Thoracic aorta (tissue), 2 donors: ENCODE measurements at regions not wholly inside any gene's neighbourhood (a gene's known extent, or its start where the extent isn't known, plus 50 kb on each side); places are given as distances from the start of the nearest gene placed in this dataset.

Experiments
- ATAC-seq: fragments of 150-250 bp; one replicate; pipeline ENCODE4 v1.8.0; 2017; ENCODE audit warnings: low read depth; ENCODE audit not compliant: insufficient number of reproducible peaks, low FRiP score
- DNase-seq: peaks from one replicate; pipeline ENCODE4 v3.0.0-alpha.2; 2020; ENCODE audit warnings: low spot score
- H3K27ac ChIP-seq, 2 donors: fragments of 200-600 bp; sonication (generic); 1 replicate in 1 of 2; 2 replicates in 1 of 2; pipeline ENCODE4 v1.5.1; 2016; ENCODE audit warnings: mild to moderate bottlenecking in 2 of 2, moderate library complexity in 2 of 2
- H3K27me3 ChIP-seq: fragments of 200-600 bp; sonication (generic); replicated peaks from 2 replicates; pipeline ENCODE4 v1.6.0; 2016; ENCODE audit warnings: mild to moderate bottlenecking; ENCODE audit not compliant: insufficient read depth
- H3K36me3 ChIP-seq: fragments of 200-600 bp; sonication (generic); one replicate; pipeline ENCODE4 v1.5.1; 2016
- H3K4me1 ChIP-seq, 2 donors: fragments of 200-600 bp; sonication (generic); 1 replicate in 1 of 2; 2 replicates in 1 of 2; pipeline versions ENCODE4 v1.5.1 to v1.6.0; 2016; ENCODE audit warnings: low read depth in 2 of 2, mild to moderate bottlenecking in 1 of 2; ENCODE audit not compliant: control insufficient read depth in 1 of 2
- H3K4me3 ChIP-seq: fragments of 200-600 bp; sonication (generic); 2 replicates; pipeline ENCODE4 v1.5.1; 2016; ENCODE audit warnings: mild to moderate bottlenecking
- H3K9me3 ChIP-seq: fragments of 200-600 bp; sonication (generic); 2 replicates; pipeline ENCODE4 v1.5.1; 2016
- CTCF ChIP-seq: fragments of 200-600 bp; sonication (generic); IDR thresholded peaks from one replicate; pipeline ENCODE4 v1.5.1; 2019; ENCODE audit warnings: antibody characterized with exemption

GRCh38 chr14:23864259-23864658 is 89.3 kb upstream of the DHRS4 start:
- ATAC-seq (no peak), DNase-seq (no peak)
- Histone ChIP-seq H3K4me1 (no peaks in the 10 kb centered on the region), H3K9me3 (no peaks in the 10 kb centered on the region), H3K27me3 (no peaks in the 10 kb centered on the region), H3K27ac (no peak overlapping the region), H3K4me3 (no peak overlapping the region), H3K36me3 (no peaks in the 10 kb centered on the region)
- no peak for TF ChIP-seq CTCF

GRCh38 chr14:23864861-23865260 is 88.7 kb upstream of the DHRS4 start:
- H3K27me3 ChIP-seq, result no peaks in the 10 kb centered on the region
- no peaks in the 10 kb centered on the region for H3K4me1 ChIP-seq
- TF ChIP-seq CTCF, result no peak
- no peaks in the 10 kb centered on the region for H3K9me3 ChIP-seq
- no peak overlapping the region for H3K27ac ChIP-seq
- DNase-seq (no peak), ATAC-seq (no peak)
- no peak overlapping the region for H3K4me3 ChIP-seq
- H3K36me3 ChIP-seq, result no peaks in the 10 kb centered on the region

GRCh38 chr14:23865502-23865901 is 88.1 kb upstream of the DHRS4 start:
- TF ChIP-seq CTCF, result no peak
- no peaks in the 10 kb centered on the region for H3K36me3 ChIP-seq
- H3K4me1 ChIP-seq, result no peaks in the 10 kb centered on the region
- no peak overlapping the region for H3K4me3 ChIP-seq
- ATAC-seq, result no peak
- no peak for DNase-seq
- H3K27me3 ChIP-seq, result no peaks in the 10 kb centered on the region
- H3K9me3 ChIP-seq, result no peaks in the 10 kb centered on the region
- H3K27ac ChIP-seq, result no peak overlapping the region

- H3K27ac ChIP-seq, result no peak overlapping the region
- DNase-seq (no peak), ATAC-seq (no peak)
- no peaks in the 10 kb centered on the region for H3K9me3 ChIP-seq
- no peak for TF ChIP-seq CTCF
- no peaks in the 10 kb centered on the region for H3K27me3 ChIP-seq
- no peaks in the 10 kb centered on the region for H3K4me1 ChIP-seq
- no peaks in the 10 kb centered on the region for H3K36me3 ChIP-seq
- no peak overlapping the region for H3K4me3 ChIP-seq
Observed at GRCh38 chr14:23866269-23866668, 87.3 kb upstream of the DHRS4 start.

GRCh38 chr14:23869078-23869719 is 84.4 kb upstream of the DHRS4 start:
- Histone ChIP-seq H3K27me3 (no peaks in the 10 kb centered on the region), H3K36me3 (no peaks in the 10 kb centered on the region), H3K4me3 (no peak overlapping the region), H3K27ac (no peak overlapping the region), H3K9me3 (no peaks in the 10 kb centered on the region), H3K4me1 (no peaks in the 10 kb centered on the region)
- DNase-seq, result no peak
- ATAC-seq, result no peak
- no peak for TF ChIP-seq CTCF
